GM19397 (cell line): ENCODE measurements at regions not wholly inside any gene's neighbourhood (a gene's known extent, or its start where the extent isn't known, plus 50 kb on each side); places are given as distances from the start of the nearest gene placed in this dataset.
A peak's percentile ranks its signal among the peaks of the same experiment; 100 is the strongest.

Experiments
- ATAC-seq: cut with Tn5 transposase; IDR thresholded peaks from one replicate; pipeline ENCODE4 v1.9.1; 2021; ENCODE audit warnings: mild to moderate bottlenecking, moderate library complexity; ENCODE audit not compliant: unreplicated experiment

DNA sequence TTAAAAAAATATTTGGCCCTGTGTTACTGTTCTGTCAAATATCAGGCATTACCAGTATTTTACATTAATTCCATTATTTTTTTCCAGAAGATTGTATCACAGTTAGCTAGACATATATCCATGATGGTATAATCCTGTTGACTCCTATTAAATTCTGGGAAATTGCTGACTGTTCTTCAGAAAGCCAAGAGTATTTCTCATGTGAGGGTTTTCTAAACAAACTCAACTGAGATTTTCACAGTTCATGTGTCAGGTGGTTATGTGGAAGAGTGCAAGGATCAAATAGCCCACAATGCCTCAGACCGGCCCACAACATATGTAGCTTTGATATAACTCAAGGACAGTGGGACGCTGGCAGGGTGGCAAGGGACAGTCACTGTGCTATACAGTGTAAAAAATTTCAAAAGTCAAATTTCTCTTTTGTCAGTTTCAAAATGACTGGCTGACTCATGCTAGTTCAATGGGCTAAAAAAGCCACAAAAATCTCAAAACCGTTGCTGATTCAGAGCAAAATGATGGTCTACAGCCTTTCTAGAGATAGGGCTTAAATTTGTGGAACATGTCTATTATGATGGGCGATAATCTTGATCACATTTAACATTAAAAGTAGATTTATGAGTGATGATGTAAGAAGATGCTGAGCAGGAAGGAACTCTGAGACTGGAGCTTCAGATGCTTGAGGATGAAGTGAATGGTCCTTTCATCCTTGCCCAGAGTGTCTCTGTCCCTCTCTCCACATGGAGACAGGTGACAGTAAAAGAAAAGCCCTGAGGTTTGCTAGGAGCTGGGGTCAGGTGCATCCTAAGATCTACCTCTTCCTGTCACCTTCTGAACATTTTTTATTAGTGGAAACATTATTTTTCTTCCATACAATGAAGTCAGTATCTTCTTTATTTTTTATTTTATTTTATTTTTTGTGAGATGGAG is 175.8 kb upstream of the PIEZO2 start:
- peak; percentile 83 for ATAC-seq

DNA sequence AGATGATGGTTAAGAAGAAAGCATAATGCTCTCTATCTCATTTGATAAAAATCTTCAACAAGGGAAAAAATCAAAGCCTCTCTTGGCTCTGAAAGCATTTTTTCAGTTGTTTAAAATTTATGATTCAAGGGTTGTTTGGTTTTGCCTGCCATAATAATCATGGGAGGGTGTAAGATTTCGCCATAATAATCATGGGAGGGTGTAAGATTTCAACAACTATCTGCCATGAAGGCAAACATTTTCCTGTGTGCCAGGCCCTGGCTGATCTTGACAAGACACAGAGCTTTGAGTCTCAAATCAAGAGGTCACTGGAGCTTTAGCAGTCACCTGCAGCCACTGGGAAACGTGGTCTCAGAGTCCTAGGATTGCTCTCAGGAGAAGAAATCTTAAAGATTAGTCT is 175.1 kb upstream of the PIEZO2 start:
- no peak for ATAC-seq

DNA sequence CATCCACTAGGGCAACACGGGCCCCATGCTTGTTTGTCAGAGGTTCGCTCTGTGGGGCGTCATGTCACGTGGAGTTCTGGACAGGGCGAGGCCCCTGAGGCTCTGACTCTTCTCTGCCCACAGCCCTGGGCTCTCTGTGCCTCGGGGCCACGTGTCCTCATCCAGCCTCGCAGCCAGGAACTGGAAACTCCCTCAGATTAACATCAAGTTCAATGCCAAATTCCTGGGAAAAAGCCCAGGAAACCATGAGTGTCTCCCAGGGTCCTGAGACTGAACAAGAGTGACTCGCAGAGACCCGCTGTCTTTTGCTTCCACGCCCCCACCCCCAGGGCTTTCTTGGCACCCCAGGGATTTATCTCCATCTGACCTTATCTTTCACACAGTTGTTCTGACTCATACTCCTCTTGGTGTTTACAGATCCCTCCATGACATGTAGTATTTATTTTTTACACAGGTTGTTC is 174.0 kb upstream of the PIEZO2 start:
- no peak for ATAC-seq

DNA sequence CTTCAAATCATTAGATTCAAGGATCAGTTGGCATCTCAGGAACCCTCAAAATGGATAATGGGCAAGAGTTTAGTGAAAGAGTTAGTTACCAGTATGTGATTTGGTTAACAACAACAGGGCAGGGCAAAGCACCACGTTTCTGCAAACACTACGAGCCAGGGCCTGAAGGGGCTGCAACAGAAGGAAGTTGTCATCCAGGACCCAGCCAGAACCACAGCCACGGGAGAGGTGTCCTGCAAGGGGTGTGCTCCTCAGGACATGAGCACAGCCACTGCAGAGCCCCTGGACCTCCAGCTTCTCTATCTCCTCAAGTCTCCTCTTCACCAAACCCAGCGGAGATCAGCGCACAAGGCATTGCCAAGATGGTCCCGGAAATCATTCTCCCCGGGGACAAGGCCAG is 173.3 kb upstream of the PIEZO2 start:
- no peak for ATAC-seq

DNA sequence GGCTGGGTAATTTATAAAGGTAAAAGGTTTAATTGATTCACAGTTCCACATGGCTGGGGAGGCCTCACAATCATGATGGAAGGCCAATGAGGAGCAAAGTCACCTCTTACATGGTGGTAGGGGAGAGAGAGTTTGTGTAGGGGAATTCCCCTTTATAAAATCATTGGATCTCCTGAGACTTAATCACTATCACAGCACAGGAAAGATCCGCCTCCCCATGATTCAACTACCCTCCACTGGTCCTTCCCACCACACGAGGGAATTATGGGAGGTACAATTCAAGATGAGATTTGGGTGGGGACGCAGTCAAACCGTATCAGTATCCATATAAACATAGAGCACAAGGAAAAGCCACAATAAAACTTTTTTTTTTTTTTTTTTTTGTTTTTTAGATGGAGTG is 172.6 kb upstream of the PIEZO2 start:
- ATAC-seq: no peak

GRCh38 chr18:11320986-11321385 is 171.6 kb upstream of the PIEZO2 start:
- no peak for ATAC-seq

DNA sequence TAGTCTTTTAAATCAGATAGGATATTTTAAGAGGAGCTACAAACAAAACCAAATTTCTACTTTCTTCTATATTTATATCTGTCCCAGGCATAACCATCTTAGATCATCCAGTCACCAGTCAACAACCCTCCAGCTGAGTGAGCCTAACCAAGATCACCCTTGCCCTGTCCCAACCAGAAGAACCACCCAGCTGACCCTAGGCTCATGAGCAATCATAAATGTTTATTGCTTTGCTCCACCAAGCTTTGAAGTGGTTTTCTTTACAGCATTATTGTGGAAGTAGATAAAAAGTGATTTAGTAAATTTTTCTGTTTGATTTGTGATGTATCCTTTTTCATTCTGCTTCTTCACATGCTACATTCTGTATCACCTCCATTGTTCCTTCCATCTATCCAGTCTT is 167.2 kb upstream of the PIEZO2 start:
- ATAC-seq: no peak

GRCh38 chr18:11310476-11311086 is 161.2 kb upstream of the PIEZO2 start:
- no peak for ATAC-seq

DNA sequence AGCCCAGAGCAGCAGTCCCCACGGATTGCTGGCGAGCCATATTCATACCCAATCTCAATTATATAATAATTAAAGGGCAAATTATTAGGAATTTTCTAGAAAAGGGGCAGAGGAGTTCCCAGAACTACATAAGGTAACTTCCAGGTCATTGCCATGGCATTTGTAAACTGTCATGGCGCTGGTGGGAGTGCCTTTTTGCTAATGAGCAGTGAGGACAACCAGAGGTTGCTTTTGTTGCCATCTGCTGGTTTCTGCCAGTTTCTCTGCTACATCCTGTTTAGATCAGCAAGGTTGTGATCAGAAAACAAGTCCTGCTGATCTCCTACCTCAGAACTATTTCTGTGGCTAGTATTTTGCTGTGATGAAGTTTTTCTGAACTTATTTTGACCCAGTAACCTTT is 159.8 kb upstream of the PIEZO2 start:
- ATAC-seq: no peak

- ATAC-seq: no peak
These were observed 159.1 kb upstream of the PIEZO2 start for GRCh38 chr18:11308499-11308898.

DNA sequence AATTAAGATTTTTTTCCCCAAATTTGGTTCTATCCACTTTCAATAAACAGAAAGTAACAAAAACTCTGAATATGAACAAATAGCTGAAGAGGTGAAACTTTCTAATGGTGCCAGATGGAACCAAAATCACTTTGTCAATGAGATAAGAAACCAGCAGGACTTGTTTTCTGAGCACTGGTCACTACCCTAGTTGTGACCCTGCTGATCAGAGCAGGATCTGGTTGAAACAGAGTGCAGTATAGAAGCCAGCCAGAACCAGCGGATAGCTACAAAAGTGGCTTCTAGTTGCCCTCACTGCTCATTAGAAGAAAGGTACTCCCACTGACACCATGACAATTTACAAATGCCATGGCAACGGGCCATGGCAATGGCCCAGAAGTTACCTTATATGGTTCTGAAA is 158.3 kb upstream of the PIEZO2 start:
- no peak for ATAC-seq

DNA sequence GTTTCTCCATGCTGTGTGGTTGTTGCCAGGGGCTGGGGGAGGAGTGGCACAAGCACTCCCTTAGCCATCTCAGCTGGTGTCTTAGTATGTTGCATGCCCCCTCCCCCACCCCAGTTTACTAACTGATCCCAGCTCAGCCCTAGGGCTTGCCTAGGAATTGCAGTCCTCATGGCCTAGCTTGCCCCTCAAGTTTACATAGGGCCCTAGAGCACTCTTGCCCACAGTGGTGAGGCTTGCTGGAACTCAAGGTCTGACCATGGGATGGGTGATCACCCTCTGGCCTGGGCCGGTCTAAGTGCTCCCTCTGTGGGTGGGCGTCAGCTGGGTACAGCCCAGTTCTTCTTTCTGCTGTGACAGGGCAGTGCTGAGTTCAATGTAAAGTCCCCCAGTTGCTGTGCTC is 156.1 kb upstream of the PIEZO2 start:
- no peak for ATAC-seq

DNA sequence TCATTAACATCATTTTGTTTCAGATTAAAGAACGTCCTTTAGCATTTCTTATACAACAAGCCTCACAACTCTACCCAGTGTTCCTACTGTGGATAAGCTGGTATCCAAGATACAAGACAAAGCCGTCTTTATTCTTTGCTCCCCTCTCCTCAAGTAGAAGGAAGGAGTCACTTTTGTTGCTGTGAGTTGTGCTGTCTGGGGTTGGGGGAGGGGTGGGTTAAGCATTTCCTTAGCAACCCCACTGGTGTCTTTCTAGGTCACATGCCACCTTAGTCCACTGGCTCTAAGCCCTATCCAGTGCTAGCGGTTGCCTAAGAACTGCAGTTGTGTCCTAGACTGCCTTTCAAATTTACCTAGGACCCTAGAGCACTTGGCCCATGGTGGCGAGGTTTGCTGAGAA is 155.6 kb upstream of the PIEZO2 start:
- no peak for ATAC-seq

GRCh38 chr18:11296946-11297345 is 147.6 kb upstream of the PIEZO2 start:
- ATAC-seq: no peak

DNA sequence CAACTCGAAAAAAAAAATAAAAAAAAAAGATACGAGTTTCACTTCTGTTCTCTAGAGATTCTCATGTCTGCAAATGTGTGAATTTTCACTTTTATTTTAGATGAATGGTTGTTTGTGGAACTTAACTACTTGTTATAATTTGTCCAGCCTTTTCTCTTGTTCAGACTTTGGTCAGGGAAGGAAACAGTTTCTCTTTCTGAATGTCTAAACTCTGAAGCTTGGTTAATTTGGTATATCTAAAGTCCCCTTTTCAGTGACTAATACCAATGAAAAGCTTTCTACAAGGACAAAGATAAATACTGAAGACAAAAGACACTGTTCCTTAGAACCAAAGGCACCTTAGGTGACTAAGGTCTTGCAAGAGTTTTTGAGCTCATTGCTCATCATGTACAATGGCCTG is 144.4 kb upstream of the PIEZO2 start:
- no peak for ATAC-seq

DNA sequence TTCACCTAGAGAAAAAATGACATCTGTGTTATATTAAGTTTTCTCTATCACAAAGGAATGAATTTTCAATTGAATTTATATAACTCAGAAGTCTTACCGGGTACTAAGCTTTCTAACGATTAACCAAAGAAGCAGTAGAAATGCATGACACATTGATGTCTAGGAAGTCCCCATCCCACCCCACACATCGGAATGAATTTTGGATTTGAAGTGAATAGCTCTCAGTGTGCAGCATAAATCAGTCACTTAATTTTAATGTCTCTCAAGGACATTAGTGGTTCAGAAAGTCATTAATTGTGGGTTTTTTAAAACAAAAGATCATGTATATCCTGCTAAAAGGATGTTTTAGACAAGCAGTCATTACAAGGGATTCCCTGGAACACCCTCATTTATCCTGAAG is 141.4 kb upstream of the PIEZO2 start:
- no peak for ATAC-seq

GRCh38 chr18:11289248-11289647 is 139.9 kb upstream of the PIEZO2 start:
- no peak for ATAC-seq

DNA sequence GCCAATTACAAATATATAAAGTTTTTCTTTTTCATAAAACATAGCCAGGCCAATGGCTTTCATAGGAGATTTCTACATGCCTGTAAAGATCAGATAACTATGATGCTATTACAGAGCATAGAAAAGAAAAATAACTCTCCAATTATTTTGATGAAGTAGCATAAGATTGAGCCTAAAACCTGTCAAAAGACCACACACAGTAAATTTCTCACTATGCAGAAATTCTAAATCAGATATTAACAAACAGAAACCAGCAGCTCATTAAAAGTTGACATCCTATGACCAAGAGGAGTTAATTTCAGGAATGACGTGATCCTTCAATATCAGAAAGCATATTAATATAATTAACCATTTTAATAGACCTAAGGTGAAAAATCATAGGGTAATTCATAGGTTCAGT is 139.0 kb upstream of the PIEZO2 start:
- ATAC-seq: no peak

DNA sequence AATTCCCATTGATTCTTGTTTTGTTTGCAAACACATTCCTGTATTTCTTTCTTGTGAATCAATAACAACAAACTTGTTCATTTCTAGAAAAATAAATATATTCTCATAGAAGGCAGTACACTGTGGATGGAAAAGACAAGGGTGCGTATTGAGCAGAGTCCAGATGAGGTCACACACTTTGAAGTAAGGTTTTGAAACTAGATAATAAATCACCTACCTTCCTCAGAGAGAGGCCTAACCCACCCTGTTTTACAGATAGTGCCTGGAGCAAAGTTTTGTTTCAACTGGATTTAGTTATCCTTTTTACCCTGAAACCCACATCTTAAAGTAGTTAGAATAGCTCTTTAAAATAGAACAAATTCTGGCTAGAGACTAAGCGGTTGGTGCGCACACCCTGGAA is 137.1 kb upstream of the PIEZO2 start:
- no peak for ATAC-seq

- no peak for ATAC-seq
These were observed 135.4 kb upstream of the PIEZO2 start for GRCh38 chr18:11284811-11285210.

GRCh38 chr18:11284349-11284748 is 135.0 kb upstream of the PIEZO2 start:
- ATAC-seq: no peak

DNA sequence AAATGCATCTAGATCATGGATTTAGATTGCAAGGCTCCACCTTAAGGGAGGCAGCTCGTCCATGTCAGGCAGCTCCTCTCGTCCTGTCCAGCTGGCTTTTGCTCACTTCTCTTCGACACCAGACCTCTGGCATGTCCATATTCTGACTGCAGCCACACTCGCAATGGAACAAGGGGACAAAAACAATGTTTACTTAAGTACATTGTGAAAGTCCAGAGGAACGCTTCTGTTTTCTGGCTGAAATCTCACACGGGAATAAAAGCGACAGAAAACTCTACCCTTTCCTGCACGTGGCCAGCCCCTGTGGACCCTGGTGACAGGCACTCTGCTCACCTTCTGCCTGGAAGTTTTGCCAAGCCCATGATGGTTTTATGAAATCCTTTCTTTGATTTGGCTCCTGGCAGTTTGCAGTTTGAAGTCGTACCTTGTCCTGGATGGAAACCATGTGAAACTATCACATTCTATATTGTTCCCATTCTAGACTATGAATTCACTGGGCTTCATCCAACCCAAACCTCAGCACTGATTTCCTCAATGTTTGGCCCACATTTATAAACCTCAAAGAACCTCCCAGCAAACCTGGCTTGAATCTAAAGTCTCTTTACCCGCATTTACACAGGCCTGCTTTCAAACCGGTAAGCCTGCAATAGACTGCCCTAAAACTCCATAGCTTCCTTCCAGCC is 134.3 kb upstream of the PIEZO2 start:
- ATAC-seq: no peak
